B cell (primary cell): ENCODE measurements at regions not wholly inside any gene's neighbourhood (a gene's known extent, or its start where the extent isn't known, plus 50 kb on each side); places are given as distances from the start of the nearest gene placed in this dataset.

Experiments
- ATAC-seq: fragments of 200-7000 bp; cut with Tn5 transposase; one replicate; pipeline ENCODE4 v1.10.0; 2021; ENCODE audit warnings: low read depth, mild to moderate bottlenecking, moderate number of reproducible peaks, moderate library complexity
- CTCF ChIA-PET: fragments of 350-600 bp; sonication (Branson Sonifier 250); formaldehyde crosslinking; loops from one replicate; lab custom pipeline; 2021; ENCODE audit warnings: antibody characterized with exemption, inconsistent platforms; lab: Charles Lee
- POLR2A ChIA-PET: fragments of 350-600 bp; sonication (Branson Sonifier 250); formaldehyde crosslinking; loops from one replicate; lab custom pipeline; 2021; ENCODE audit warnings: antibody characterized with exemption; lab: Charles Lee
- DNase-seq: peaks from one replicate; pipeline ENCODE4 v3.0.0; 2013
- H2AFZ ChIP-seq: 2 replicates; pipeline ENCODE4 v1.6.1; 2012; ENCODE audit warnings: mild to moderate bottlenecking, low read depth, low read length; ENCODE audit not compliant: insufficient read depth, poor library complexity, severe bottlenecking
- H3K27ac ChIP-seq, 2 donors: 1 replicate in 1 of 2; 2 replicates in 1 of 2; pipeline ENCODE4 v1.5.1; 2012 to 2013; ENCODE audit warnings: low read length in 2 of 2, mild to moderate bottlenecking in 2 of 2, moderate library complexity in 1 of 2
- H3K27me3 ChIP-seq, 4 experiments: fragments of 200-600 bp in 1 of 4; sonication (generic) in 1 of 4; replicated peaks in 1 of 4; 1 replicate in 2 of 4; 2 replicates in 2 of 4; pipeline versions ENCODE4 v1.6.1 to v1.7.0; 2013 to 2016; ENCODE audit warnings: low read length in 3 of 4, mild to moderate bottlenecking in 2 of 4, mixed read lengths in 1 of 4, moderate library complexity in 1 of 4; ENCODE audit not compliant: insufficient read depth in 4 of 4, control insufficient read depth in 3 of 4; ENCODE audit errors: control extremely low read depth in 1 of 4
- H3K36me3 ChIP-seq, 2 experiments: replicated peaks in 1 of 2; 1 replicate in 1 of 2; 2 replicates in 1 of 2; pipeline versions ENCODE4 v1.6.1 to v1.7.1; 2013; ENCODE audit warnings: low read length in 1 of 2; ENCODE audit not compliant: insufficient read depth in 2 of 2, control insufficient read depth in 1 of 2; ENCODE audit errors: control extremely low read depth in 1 of 2, extremely low read depth in 1 of 2
- H3K4me1 ChIP-seq, 2 donors: fragments of 200-600 bp in 1 of 2; sonication (generic) in 1 of 2; 1 replicate in 1 of 2; 2 replicates in 1 of 2; pipeline versions ENCODE4 v1.5.1 to v1.6.1; 2013 to 2017; ENCODE audit warnings: low read length in 2 of 2; ENCODE audit not compliant: control insufficient read depth in 2 of 2, insufficient read depth in 2 of 2
- H3K4me2 ChIP-seq: replicated peaks from 2 replicates; pipeline ENCODE3; 2012; ENCODE audit warnings: mild to moderate bottlenecking, low read depth, low read length; ENCODE audit not compliant: poor library complexity, severe bottlenecking
- H3K4me3 ChIP-seq, 5 experiments: fragments of 200-600 bp in 1 of 5; sonication (generic) in 1 of 5; 1 replicate in 3 of 5; 2 replicates in 2 of 5; pipeline versions ENCODE4 v1.5.1 to v1.7.0; 2011 to 2016; ENCODE audit warnings: low read length in 4 of 5, mild to moderate bottlenecking in 4 of 5, low read depth in 2 of 5, control low read depth in 1 of 5, moderate library complexity in 1 of 5; ENCODE audit not compliant: insufficient read depth in 1 of 5; ENCODE audit errors: control extremely low read depth in 1 of 5, extremely low read depth in 1 of 5
- H3K79me2 ChIP-seq: fragments of 200-600 bp; sonication (generic); one replicate; pipeline ENCODE4 v1.6.0; 2016; ENCODE audit warnings: low read length; ENCODE audit not compliant: control insufficient read depth, insufficient read depth
- H3K9ac ChIP-seq: fragments of 200-600 bp; sonication (generic); 2 replicates; pipeline ENCODE4 v1.6.1; 2017; ENCODE audit warnings: mild to moderate bottlenecking, low read length, moderate library complexity
- H3K9me3 ChIP-seq, 3 donors: one replicate each; pipeline versions ENCODE4 v1.6.1 to v1.7.1; 2013; ENCODE audit warnings: low read length in 2 of 3; ENCODE audit not compliant: control insufficient read depth in 2 of 3, insufficient read depth in 1 of 3; ENCODE audit errors: control extremely low read depth in 1 of 3
- H4K20me1 ChIP-seq: 2 replicates; pipeline ENCODE4 v1.6.0; 2012; ENCODE audit warnings: mild to moderate bottlenecking, low read length; ENCODE audit not compliant: insufficient read depth, control insufficient read depth, poor library complexity, severe bottlenecking
- H3K27ac Mint-ChIP-seq: one replicate; pipeline ENCODE4 v1.8.0; 2021; ENCODE audit warnings: mixed read lengths
- H3K27me3 Mint-ChIP-seq: one replicate; pipeline ENCODE4 v1.8.0; 2021; ENCODE audit warnings: mixed read lengths
- H3K4me1 Mint-ChIP-seq: one replicate; pipeline ENCODE4 v1.8.0; 2021; ENCODE audit warnings: mixed read lengths
- H3K4me3 Mint-ChIP-seq: one replicate; pipeline ENCODE4 v1.8.0; 2021; ENCODE audit warnings: mixed read lengths
- H3K9me3 Mint-ChIP-seq: one replicate; pipeline ENCODE4 v1.8.0; 2022; ENCODE audit warnings: mixed read lengths; ENCODE audit not compliant: insufficient read depth
- CTCF ChIP-seq: fragments of 200-600 bp; IDR thresholded peaks from one replicate; pipeline ENCODE4 v1.8.0; 2022; ENCODE audit warnings: antibody characterized with exemption, mild to moderate bottlenecking
- EZH2 ChIP-seq: IDR thresholded peaks from 2 replicates; pipeline ENCODE4 v1.6.1; 2012; ENCODE audit warnings: borderline replicate concordance, low read depth, mild to moderate bottlenecking, moderate library complexity, low read length; ENCODE audit not compliant: insufficient read depth, poor library complexity, severe bottlenecking
- WGBS: methylation state at CpG from one replicate; pipeline ENCODE4 v1.1.5; 2013; ENCODE audit warnings: missing lambda C conversion rate; ENCODE audit not compliant: insufficient coverage; 5-methylcytosine and 5-hydroxymethylcytosine counted together
- intact Hi-C: fragments of 100-400 bp; cut with micrococcal nuclease; formaldehyde crosslinking; loops from one replicate; pipeline ENCODE4 v1.10.0; 2022

- no peak for ATAC-seq
- POLR2A ChIA-PET: no interaction called here
- Histone ChIP-seq H4K20me1 (no peaks in the 10 kb centered on the region), H3K36me3 (no peaks in the 10 kb centered on the region), H3K9me3 (no peaks in the 10 kb centered on the region), H3K79me2 (no peaks in the 10 kb centered on the region), H3K27me3 (no peaks in the 10 kb centered on the region), H3K4me1 (no peaks in the 10 kb centered on the region), H3K27ac (no peak overlapping the region), H3K4me2 (no peak overlapping the region), H3K9ac (no peak overlapping the region), H3K4me3 (no peak overlapping the region), H2AFZ (no peak overlapping the region)
- Mint-ChIP-seq H3K27me3 (peaks cover 4% of the 10 kb centered on the region), H3K4me1 (no peaks in the 10 kb centered on the region), H3K9me3 (no peaks in the 10 kb centered on the region), H3K4me3 (no peak overlapping the region), H3K27ac (no peak overlapping the region)
- intact Hi-C loops: no loop called here
- no peak for DNase-seq
- no peak for TF ChIP-seq CTCF
- TF ChIP-seq EZH2: no peak
- CTCF ChIA-PET: no interaction called here
These were observed 131.8 kb downstream of the TES start for GRCh38 chr7:116342125-116342524.

- Mint-ChIP-seq H3K4me3 (no peak overlapping the region), H3K27me3 (peaks cover 13% of the 10 kb centered on the region), H3K9me3 (no peaks in the 10 kb centered on the region), H3K4me1 (no peaks in the 10 kb centered on the region), H3K27ac (no peak overlapping the region)
- 100% methylated on average over 2 of the region's 3 CpGs for WGBS
- H3K4me1 ChIP-seq: no peaks in the 10 kb centered on the region
- H3K27ac ChIP-seq: no peak overlapping the region
- CTCF ChIA-PET: no interaction called here
- H3K27me3 ChIP-seq: no peaks in the 10 kb centered on the region
- TF ChIP-seq EZH2 (no peak), CTCF (no peak)
- H3K4me2 ChIP-seq: no peak overlapping the region
- no peak for ATAC-seq
- no peak overlapping the region for H3K9ac ChIP-seq
- no peaks in the 10 kb centered on the region for H3K36me3 ChIP-seq
- DNase-seq: no peak
- H3K9me3 ChIP-seq: no peaks in the 10 kb centered on the region
- no peak overlapping the region for H3K4me3 ChIP-seq
- POLR2A ChIA-PET: no interaction called here
- no peaks in the 10 kb centered on the region for H4K20me1 ChIP-seq
- H2AFZ ChIP-seq: no peak overlapping the region
- no peaks in the 10 kb centered on the region for H3K79me2 ChIP-seq
- intact Hi-C loops: no loop called here
These were observed 137.0 kb downstream of the TES start for GRCh38 chr7:116347151-116347832.
